Cardiac fibroblast (primary cell): ENCODE measurements at regions not wholly inside any gene's neighbourhood (a gene's known extent, or its start where the extent isn't known, plus 50 kb on each side); places are given as distances from the start of the nearest gene placed in this dataset.
A peak's percentile ranks its signal among the peaks of the same experiment; 100 is the strongest.
"Not testable (repeated sequence)": the region's sequence is repeated elsewhere in the genome, so short reads cannot be mapped to it uniquely, and the experiment has no call there.

ENCODE experiments used
- DNase-seq, 2 donors: peaks; one replicate each; pipeline versions ENCODE4 v3.0.0 to v3.0.0-alpha.2; 2010; ENCODE audit warnings: low read depth in 2 of 2
- H3K4me3 ChIP-seq, 2 donors: replicated peaks in 1 of 2; 1 replicate in 1 of 2; 2 replicates in 1 of 2; pipeline ENCODE4 v1.5.1; 2011; ENCODE audit warnings: low read depth in 2 of 2, low read length in 2 of 2, mild to moderate bottlenecking in 2 of 2, moderate library complexity in 1 of 2
- CTCF ChIP-seq: IDR thresholded peaks from one replicate; pipeline ENCODE4 v1.5.1; 2011; ENCODE audit warnings: low read depth, mild to moderate bottlenecking, low read length, inconsistent platforms

GRCh38 chr3:15899388-15899787 lies 101.6 kb upstream of the ANKRD28 start:
- peak; percentile 52 to 83 for DNase-seq
- TF ChIP-seq CTCF: no peak
- H3K4me3 ChIP-seq: no peak overlapping the region

GRCh38 chr3:15903164-15903563 lies 105.4 kb upstream of the ANKRD28 start:
- no peak for TF ChIP-seq CTCF
- peak; percentile 6 to 36 for DNase-seq

GRCh38 chr3:15903759-15904720 lies 106.3 kb upstream of the ANKRD28 start:
- DNase-seq: no peak
- TF ChIP-seq CTCF: no peak
- no peak overlapping the region for H3K4me3 ChIP-seq

More at GRCh38 chr3:15903164-15903563, 105.4 kb upstream of the ANKRD28 start:
- H3K4me3 ChIP-seq: no peak overlapping the region

GRCh38 chr3:15905041-15905440 lies 107.3 kb upstream of the ANKRD28 start:
- no peak for TF ChIP-seq CTCF
- no peak for DNase-seq
- no peak overlapping the region for H3K4me3 ChIP-seq

- DNase-seq: not testable (repeated sequence)
These were observed 109.6 kb upstream of the ANKRD28 start for GRCh38 chr3:15907403-15907802.

GRCh38 chr3:15918988-15919387 lies 121.2 kb upstream of the ANKRD28 start:
- TF ChIP-seq CTCF: no peak
- DNase-seq: no peak
- H3K4me3 ChIP-seq: no peak overlapping the region

More at GRCh38 chr3:15907403-15907802, 109.6 kb upstream of the ANKRD28 start:
- not testable (repeated sequence) for H3K4me3 ChIP-seq

- no peak overlapping the region for H3K4me3 ChIP-seq
- DNase-seq: no peak
- no peak for TF ChIP-seq CTCF
These were observed 122.2 kb upstream of the ANKRD28 start for GRCh38 chr3:15919971-15920370.
